Suprapubic skin (tissue), 4 donors: ENCODE measurements at regions not wholly inside any gene's neighbourhood (a gene's known extent, or its start where the extent isn't known, plus 50 kb on each side); places are given as distances from the start of the nearest gene placed in this dataset.

ENCODE experiments used
- EP300 ChIP-seq: sonication (generic); formaldehyde crosslinking; IDR thresholded peaks from one replicate; pipeline ENCODE4 v1.6.1; 2017; ENCODE audit warnings: antibody characterized with exemption
- POLR2A ChIP-seq, 2 donors: fragments of 450-650 bp; IDR thresholded peaks; one replicate each; pipeline ENCODE4 v1.6.1; 2017; ENCODE audit warnings: antibody characterized with exemption in 2 of 2, mild to moderate bottlenecking in 2 of 2, moderate library complexity in 2 of 2
- POLR2AphosphoS5 ChIP-seq, 3 donors: sonication (generic); formaldehyde crosslinking; IDR thresholded peaks; one replicate each; pipeline ENCODE4 v1.6.1; 2017; ENCODE audit warnings: antibody characterized with exemption in 3 of 3
- TF ChIP-seq, protein P1 (sequence below), 2 donors: fragments of 200-600 bp in 1 of 2; fragments of 450-650 bp in 1 of 2; sonication (generic) in 1 of 2; IDR thresholded peaks; one replicate each; pipeline ENCODE4 v1.5.1; 2016 to 2019; ENCODE audit warnings: antibody characterized with exemption in 2 of 2, mild to moderate bottlenecking in 1 of 2, moderate library complexity in 1 of 2

DNA sequence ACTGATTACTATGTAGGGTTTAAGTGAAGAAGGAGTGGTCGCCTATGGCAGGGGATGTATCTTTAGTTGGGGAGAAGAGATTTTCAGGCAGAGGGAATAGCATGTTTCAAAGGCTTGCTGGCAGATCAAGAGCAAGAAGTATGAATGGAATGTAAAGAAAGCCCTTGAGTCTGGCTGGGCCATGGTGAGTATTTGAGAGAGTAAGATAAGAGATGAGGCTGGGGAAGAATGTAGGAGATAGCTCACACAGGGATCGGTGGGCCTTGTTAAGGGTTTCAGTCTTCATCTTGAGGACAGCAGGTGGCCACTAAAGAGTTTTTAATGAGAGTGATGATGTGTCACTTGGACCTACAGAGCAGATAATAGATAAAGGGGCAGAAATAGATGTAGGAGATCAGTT is 319.1 kb upstream of the RPS6KA3 start:
- TF ChIP-seq POLR2AphosphoS5 (IDR thresholded peaks at IDR 0.05), result no peak
- TF ChIP-seq, protein P1, sequence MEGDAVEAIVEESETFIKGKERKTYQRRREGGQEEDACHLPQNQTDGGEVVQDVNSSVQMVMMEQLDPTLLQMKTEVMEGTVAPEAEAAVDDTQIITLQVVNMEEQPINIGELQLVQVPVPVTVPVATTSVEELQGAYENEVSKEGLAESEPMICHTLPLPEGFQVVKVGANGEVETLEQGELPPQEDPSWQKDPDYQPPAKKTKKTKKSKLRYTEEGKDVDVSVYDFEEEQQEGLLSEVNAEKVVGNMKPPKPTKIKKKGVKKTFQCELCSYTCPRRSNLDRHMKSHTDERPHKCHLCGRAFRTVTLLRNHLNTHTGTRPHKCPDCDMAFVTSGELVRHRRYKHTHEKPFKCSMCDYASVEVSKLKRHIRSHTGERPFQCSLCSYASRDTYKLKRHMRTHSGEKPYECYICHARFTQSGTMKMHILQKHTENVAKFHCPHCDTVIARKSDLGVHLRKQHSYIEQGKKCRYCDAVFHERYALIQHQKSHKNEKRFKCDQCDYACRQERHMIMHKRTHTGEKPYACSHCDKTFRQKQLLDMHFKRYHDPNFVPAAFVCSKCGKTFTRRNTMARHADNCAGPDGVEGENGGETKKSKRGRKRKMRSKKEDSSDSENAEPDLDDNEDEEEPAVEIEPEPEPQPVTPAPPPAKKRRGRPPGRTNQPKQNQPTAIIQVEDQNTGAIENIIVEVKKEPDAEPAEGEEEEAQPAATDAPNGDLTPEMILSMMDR (IDR thresholded peaks at IDR 0.05), result no peak
- TF ChIP-seq POLR2A (IDR thresholded peaks at IDR 0.05), result no peak
- no peak for TF ChIP-seq EP300
